K562 (cell line): ENCODE measurements at regions not wholly inside any gene's neighbourhood (a gene's known extent, or its start where the extent isn't known, plus 50 kb on each side); places are given as distances from the start of the nearest gene placed in this dataset.

Experiments
- ATAC-seq: fragments of 200-7000 bp; cut with Tn5 transposase; 3 replicates; pipeline ENCODE4 v1.9.1; 2020; ENCODE audit warnings: moderate library complexity
- BruUV-seq: library from RNA; stranded (reverse); fragments of 400-500 nt; replicated peaks from 2 replicates; lab custom pipeline; 2021; lab: Mats Ljungman, UMichigan
- CTCF ChIA-PET: fragments of 300-600 bp; formaldehyde crosslinking; extraction: SDS; loops from one replicate; lab custom pipeline; 2021; ENCODE audit warnings: low intra/inter-chr PET ratio; lab: Yijun Ruan, JAX
- POLR2A ChIA-PET: fragments of 300-600, 350-650 bp; sonication (Branson Sonifier 250); formaldehyde crosslinking; extraction: SDS; loops from one replicate; lab custom pipeline; 2021; ENCODE audit warnings: antibody characterized with exemption, inconsistent platforms; lab: Yijun Ruan, JAX
- DNase-seq, 4 experiments: peaks; one replicate each; pipeline versions ENCODE4 v3.0.0 to v3.0.0-alpha.2; 2011 to 2018; ENCODE audit warnings: low spot score in 3 of 4, mixed read lengths in 3 of 4; ENCODE audit errors: extremely low read depth in 1 of 4
- FAIRE-seq: peaks from 2 replicates; lab custom pipeline; 2011; peaks lifted over from hg19 to GRCh38; lab: Jason Lieb, UNC
- H2AFZ ChIP-seq: 2 replicates; pipeline ENCODE4 v1.6.0; 2011; ENCODE audit warnings: low read depth, low read length, control low read depth, inconsistent platforms
- H3K27ac ChIP-seq: fragments of 200-600 bp; 3 replicates; pipeline ENCODE4 v1.8.0; 2011; ENCODE audit warnings: low read depth, mild to moderate bottlenecking, control low read depth, inconsistent platforms, low read length, moderate library complexity, mixed read lengths; ENCODE audit errors: extremely low read depth
- H3K27me3 ChIP-seq, 2 experiments: fragments of 300-600 bp in 1 of 2; 2 replicates in 1 of 2; 3 replicates in 1 of 2; pipeline versions ENCODE4 v1.6.0 to v1.8.0; 2011; ENCODE audit warnings: inconsistent platforms in 2 of 2, low read length in 2 of 2, mild to moderate bottlenecking in 1 of 2, mixed read lengths in 1 of 2, moderate library complexity in 1 of 2; ENCODE audit not compliant: control insufficient read depth in 2 of 2, insufficient read depth in 2 of 2
- H3K36me3 ChIP-seq: fragments of 300-600 bp; 3 replicates; pipeline ENCODE4 v1.8.0; 2011; ENCODE audit warnings: mild to moderate bottlenecking, low read length, inconsistent platforms; ENCODE audit not compliant: control insufficient read depth, insufficient read depth
- H3K4me1 ChIP-seq, 2 experiments: fragments of 200-600 bp in 1 of 2; replicated peaks in 1 of 2; 2 replicates in 1 of 2; 3 replicates in 1 of 2; pipeline versions ENCODE4 v1.5.1 to v1.8.0; 2011; ENCODE audit warnings: inconsistent platforms in 2 of 2, low read length in 2 of 2, mild to moderate bottlenecking in 1 of 2, mixed read lengths in 1 of 2, moderate library complexity in 1 of 2; ENCODE audit not compliant: control insufficient read depth in 2 of 2, insufficient read depth in 2 of 2
- H3K4me2 ChIP-seq: 2 replicates; pipeline ENCODE4 v1.6.1; 2011; ENCODE audit warnings: low read length, control low read depth, inconsistent platforms, mixed read lengths; ENCODE audit not compliant: insufficient read depth
- H3K4me3 ChIP-seq: fragments of 200-600 bp; sonication (generic), shearing (Covaris generic); 2 replicates; pipeline ENCODE4 v1.5.1; 2016; ENCODE audit warnings: control low read depth, inconsistent platforms
- H3K79me2 ChIP-seq: fragments of 200-600 bp; 3 replicates; pipeline ENCODE4 v1.8.0; 2011; ENCODE audit warnings: low read length, inconsistent platforms; ENCODE audit not compliant: control insufficient read depth, insufficient read depth
- H3K9ac ChIP-seq, 2 experiments: 2 replicates each; pipeline versions ENCODE4 v1.6.0 to v1.6.1; 2011; ENCODE audit warnings: low read depth in 2 of 2, low read length in 2 of 2, control low read depth in 1 of 2, inconsistent platforms in 1 of 2, mild to moderate bottlenecking in 1 of 2, mixed read lengths in 1 of 2; ENCODE audit not compliant: insufficient read depth in 1 of 2
- H3K9me1 ChIP-seq: one replicate; pipeline ENCODE4 v1.6.0; 2011; ENCODE audit warnings: inconsistent platforms, mild to moderate bottlenecking, low read length, moderate library complexity; ENCODE audit not compliant: control insufficient read depth, insufficient read depth
- H3K9me3 ChIP-seq: replicated peaks from 2 replicates; pipeline ENCODE4 v1.5.1; 2011; ENCODE audit warnings: low read depth, low read length, inconsistent platforms; ENCODE audit not compliant: control insufficient read depth, insufficient read depth
- H4K20me1 ChIP-seq: replicated peaks from 2 replicates; pipeline ENCODE4 v1.6.1; 2011; ENCODE audit warnings: low read length, inconsistent platforms, mixed read lengths; ENCODE audit not compliant: control insufficient read depth, insufficient read depth
- ARHGAP35 ChIP-seq: fragments of 450-650 bp; IDR thresholded peaks from 2 replicates; pipeline ENCODE4 v1.6.1; 2018; ENCODE audit not compliant: partially characterized antibody
- CTBP1 ChIP-seq: fragments of 450-650 bp; IDR thresholded peaks from 2 replicates; pipeline ENCODE4 v1.6.1; 2016; ENCODE audit warnings: borderline replicate concordance
- DACH1 ChIP-seq: fragments of 450-650 bp; IDR thresholded peaks from 2 replicates; pipeline ENCODE4 v1.6.1; 2018; ENCODE audit not compliant: partially characterized antibody
- GABPA ChIP-seq: fragments of 200-800 bp; sonication (Bioruptor generic); conservative IDR thresholded peaks from 2 replicates; pipeline ENCODE4 v1.6.1; 2016; ENCODE audit warnings: low read depth, missing genetic modification characterization, missing compliant biosample characterization
- KLF16 ChIP-seq: IDR thresholded peaks from 2 replicates; pipeline ENCODE4 v1.6.1; 2016; ENCODE audit warnings: antibody characterized with exemption
- MTF1 ChIP-seq: fragments of 250-450 bp; sonication (Bioruptor Pico); IDR thresholded peaks from 2 replicates; pipeline ENCODE4 v1.9.0; 2021; ENCODE audit warnings: moderate library complexity, mild to moderate bottlenecking, inconsistent platforms, borderline replicate concordance
- PHF21A ChIP-seq: fragments of 450-650 bp; IDR thresholded peaks from 2 replicates; pipeline ENCODE4 v1.6.1; 2017; ENCODE audit warnings: low read depth, borderline replicate concordance
- POLR2AphosphoS2 ChIP-seq: IDR thresholded peaks from 2 replicates; pipeline ENCODE4 v1.6.1; 2012; ENCODE audit warnings: low read length, improper control_type of control experiment
- SMAD1 ChIP-seq: fragments of 150-350 bp; IDR thresholded peaks from 2 replicates; pipeline ENCODE4 v1.6.1; 2014; ENCODE audit warnings: low read length, low read depth; ENCODE audit not compliant: partially characterized antibody
- SREBF1 ChIP-seq: fragments of 150-350 bp; IDR thresholded peaks from 2 replicates; pipeline ENCODE4 v1.6.1; 2014; ENCODE audit warnings: antibody characterized with exemption, low read depth, low read length, borderline replicate concordance
- ZNF41 ChIP-seq: fragments of 250-450 bp; sonication (Bioruptor Pico); conservative IDR thresholded peaks from 2 replicates; pipeline ENCODE4 v1.4.0; 2020; ENCODE audit warnings: mild to moderate bottlenecking
- WGBS: fragments of 100-300 bp; shearing (Covaris generic); methylation state at CpG from one replicate; pipeline ENCODE4 v1.1.6; 2016; ENCODE audit warnings: low coverage, mixed read lengths; ENCODE audit not compliant: insufficient coverage; ENCODE audit errors: missing lambda C conversion rate; 5-methylcytosine and 5-hydroxymethylcytosine counted together
- in situ Hi-C: fragments of 300-500 bp; cut with MboI; formaldehyde crosslinking; loops from 4 replicates; pipeline ENCODE4 v1.15.0; 2018; ENCODE audit warnings: inconsistent platforms, mixed read lengths
- intact Hi-C: fragments of 100-400 bp; cut with micrococcal nuclease; formaldehyde crosslinking; loops from 2 replicates; pipeline ENCODE4 v1.14.2; 2022
- TF ChIP-seq, protein P1 (sequence below): IDR thresholded peaks from 2 replicates; pipeline ENCODE4 v1.6.1; 2016; ENCODE audit warnings: missing genetic modification characterization, missing compliant biosample characterization
- TF ChIP-seq, protein P2 (sequence below): fragments of 250-450 bp; sonication (Bioruptor Pico); IDR thresholded peaks from 2 replicates; pipeline ENCODE4 v1.4.0; 2020; ENCODE audit warnings: mild to moderate bottlenecking, moderate library complexity
- TF ChIP-seq, protein P3 (sequence below), 2 experiments: fragments of 450-650 bp in 1 of 2; sonication (generic) in 1 of 2; formaldehyde crosslinking; conservative IDR thresholded peaks; 2 replicates each; pipeline versions ENCODE4 v1.4.0 to v1.8.1; 2020 to 2022; ENCODE audit warnings: mild to moderate bottlenecking in 1 of 2, missing genetic modification reagents in 1 of 2
- TF ChIP-seq, protein P4 (sequence below): fragments of 250-450 bp; sonication (Bioruptor Pico); IDR thresholded peaks from 2 replicates; pipeline ENCODE4 v1.8.0; 2021; ENCODE audit warnings: moderate library complexity, mild to moderate bottlenecking, inconsistent platforms
- TF ChIP-seq, protein P5 (sequence below): conservative IDR thresholded peaks from 2 replicates; pipeline ENCODE4 v1.6.1; 2011; ENCODE audit warnings: low read depth, mild to moderate bottlenecking, low read length; ENCODE audit not compliant: control insufficient read depth

DNA sequence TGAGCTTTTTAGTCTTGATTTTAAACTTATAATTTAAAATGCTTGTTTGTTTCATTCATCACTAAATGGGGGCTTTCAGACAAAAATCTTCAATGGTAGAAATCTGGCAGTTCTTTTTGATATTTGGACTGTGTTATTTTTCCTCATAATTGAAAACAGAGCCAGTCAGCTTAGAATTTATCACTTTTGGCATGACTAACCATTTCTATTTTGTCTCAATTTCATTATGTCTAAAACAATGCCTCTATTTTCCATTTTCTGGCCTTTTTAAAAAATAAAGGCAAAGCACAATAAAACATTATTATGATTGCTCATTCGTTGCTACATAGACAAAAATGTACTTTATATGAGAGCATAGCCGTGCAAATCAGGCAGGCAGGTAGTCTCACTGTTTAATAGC, 434.5 kb downstream of the XIRP2 start:
- FAIRE-seq = no peak
- no peaks in the 10 kb centered on the region for H3K9me3 ChIP-seq
- POLR2A ChIA-PET = no interaction called here
- DNase-seq = no peak
- no peaks in the 10 kb centered on the region for H3K4me1 ChIP-seq
- no peaks in the 10 kb centered on the region for H4K20me1 ChIP-seq
- ATAC-seq = no peak
- CTCF ChIA-PET = no interaction called here
- intact Hi-C loops (no loop called here), in situ Hi-C loops (no loop called here)
- WGBS = 2% methylated on average over 2 of the region's 2 CpGs
- no peak overlapping the region for H3K9ac ChIP-seq
- no peak overlapping the region for H2AFZ ChIP-seq
- TF ChIP-seq DACH1 (no peak), MTF1 (CRISPR knock-in tag) (no peak), ZNF41 (no peak), PHF21A (no peak), GABPA (no peak), KLF16 (no peak), CTBP1 (no peak), SREBF1 (no peak), SMAD1 (no peak), ARHGAP35 (no peak), POLR2AphosphoS2 (no peak)
- TF ChIP-seq, protein P1, sequence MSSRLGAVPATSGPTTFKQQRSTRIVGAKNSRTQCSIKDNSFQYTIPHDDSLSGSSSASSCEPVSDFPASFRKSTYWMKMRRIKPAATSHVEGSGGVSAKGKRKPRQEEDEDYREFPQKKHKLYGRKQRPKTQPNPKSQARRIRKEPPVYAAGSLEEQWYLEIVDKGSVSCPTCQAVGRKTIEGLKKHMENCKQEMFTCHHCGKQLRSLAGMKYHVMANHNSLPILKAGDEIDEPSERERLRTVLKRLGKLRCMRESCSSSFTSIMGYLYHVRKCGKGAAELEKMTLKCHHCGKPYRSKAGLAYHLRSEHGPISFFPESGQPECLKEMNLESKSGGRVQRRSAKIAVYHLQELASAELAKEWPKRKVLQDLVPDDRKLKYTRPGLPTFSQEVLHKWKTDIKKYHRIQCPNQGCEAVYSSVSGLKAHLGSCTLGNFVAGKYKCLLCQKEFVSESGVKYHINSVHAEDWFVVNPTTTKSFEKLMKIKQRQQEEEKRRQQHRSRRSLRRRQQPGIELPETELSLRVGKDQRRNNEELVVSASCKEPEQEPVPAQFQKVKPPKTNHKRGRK = no peak
- TF ChIP-seq, protein P2, sequence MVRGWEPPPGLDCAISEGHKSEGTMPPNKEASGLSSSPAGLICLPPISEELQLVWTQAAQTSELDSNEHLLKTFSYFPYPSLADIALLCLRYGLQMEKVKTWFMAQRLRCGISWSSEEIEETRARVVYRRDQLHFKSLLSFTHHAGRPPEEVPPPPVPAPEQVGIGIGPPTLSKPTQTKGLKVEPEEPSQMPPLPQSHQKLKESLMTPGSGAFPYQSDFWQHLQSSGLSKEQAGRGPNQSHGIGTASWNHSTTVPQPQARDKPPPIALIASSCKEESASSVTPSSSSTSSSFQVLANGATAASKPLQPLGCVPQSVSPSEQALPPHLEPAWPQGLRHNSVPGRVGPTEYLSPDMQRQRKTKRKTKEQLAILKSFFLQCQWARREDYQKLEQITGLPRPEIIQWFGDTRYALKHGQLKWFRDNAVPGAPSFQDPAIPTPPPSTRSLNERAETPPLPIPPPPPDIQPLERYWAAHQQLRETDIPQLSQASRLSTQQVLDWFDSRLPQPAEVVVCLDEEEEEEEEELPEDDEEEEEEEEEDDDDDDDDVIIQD (CRISPR knock-in tag) = no peak
- TF ChIP-seq, protein P3, sequence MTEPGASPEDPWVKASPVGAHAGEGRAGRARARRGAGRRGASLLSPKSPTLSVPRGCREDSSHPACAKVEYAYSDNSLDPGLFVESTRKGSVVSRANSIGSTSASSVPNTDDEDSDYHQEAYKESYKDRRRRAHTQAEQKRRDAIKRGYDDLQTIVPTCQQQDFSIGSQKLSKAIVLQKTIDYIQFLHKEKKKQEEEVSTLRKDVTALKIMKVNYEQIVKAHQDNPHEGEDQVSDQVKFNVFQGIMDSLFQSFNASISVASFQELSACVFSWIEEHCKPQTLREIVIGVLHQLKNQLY (CRISPR knock-in tag; conservative IDR thresholded peaks at IDR 0.05) = no peak
- TF ChIP-seq, protein P4, sequence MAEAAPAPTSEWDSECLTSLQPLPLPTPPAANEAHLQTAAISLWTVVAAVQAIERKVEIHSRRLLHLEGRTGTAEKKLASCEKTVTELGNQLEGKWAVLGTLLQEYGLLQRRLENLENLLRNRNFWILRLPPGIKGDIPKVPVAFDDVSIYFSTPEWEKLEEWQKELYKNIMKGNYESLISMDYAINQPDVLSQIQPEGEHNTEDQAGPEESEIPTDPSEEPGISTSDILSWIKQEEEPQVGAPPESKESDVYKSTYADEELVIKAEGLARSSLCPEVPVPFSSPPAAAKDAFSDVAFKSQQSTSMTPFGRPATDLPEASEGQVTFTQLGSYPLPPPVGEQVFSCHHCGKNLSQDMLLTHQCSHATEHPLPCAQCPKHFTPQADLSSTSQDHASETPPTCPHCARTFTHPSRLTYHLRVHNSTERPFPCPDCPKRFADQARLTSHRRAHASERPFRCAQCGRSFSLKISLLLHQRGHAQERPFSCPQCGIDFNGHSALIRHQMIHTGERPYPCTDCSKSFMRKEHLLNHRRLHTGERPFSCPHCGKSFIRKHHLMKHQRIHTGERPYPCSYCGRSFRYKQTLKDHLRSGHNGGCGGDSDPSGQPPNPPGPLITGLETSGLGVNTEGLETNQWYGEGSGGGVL (CRISPR knock-in tag) = no peak
- TF ChIP-seq, protein P5, sequence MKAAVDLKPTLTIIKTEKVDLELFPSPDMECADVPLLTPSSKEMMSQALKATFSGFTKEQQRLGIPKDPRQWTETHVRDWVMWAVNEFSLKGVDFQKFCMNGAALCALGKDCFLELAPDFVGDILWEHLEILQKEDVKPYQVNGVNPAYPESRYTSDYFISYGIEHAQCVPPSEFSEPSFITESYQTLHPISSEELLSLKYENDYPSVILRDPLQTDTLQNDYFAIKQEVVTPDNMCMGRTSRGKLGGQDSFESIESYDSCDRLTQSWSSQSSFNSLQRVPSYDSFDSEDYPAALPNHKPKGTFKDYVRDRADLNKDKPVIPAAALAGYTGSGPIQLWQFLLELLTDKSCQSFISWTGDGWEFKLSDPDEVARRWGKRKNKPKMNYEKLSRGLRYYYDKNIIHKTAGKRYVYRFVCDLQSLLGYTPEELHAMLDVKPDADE = no peak
- no peak overlapping the region for H3K4me2 ChIP-seq
- no peak overlapping the region for H3K4me3 ChIP-seq
- H3K9me1 ChIP-seq = no peaks in the 10 kb centered on the region
- H3K36me3 ChIP-seq = no peaks in the 10 kb centered on the region
- H3K27ac ChIP-seq = no peak overlapping the region
- no TSS peak for BruUV-seq
- H3K79me2 ChIP-seq = no peaks in the 10 kb centered on the region
- no peaks in the 10 kb centered on the region for H3K27me3 ChIP-seq
